AG09319 (cell line): ENCODE measurements at regions not wholly inside any gene's neighbourhood (a gene's known extent, or its start where the extent isn't known, plus 50 kb on each side); places are given as distances from the start of the nearest gene placed in this dataset.
"Not testable (repeated sequence)": the region's sequence is repeated elsewhere in the genome, so short reads cannot be mapped to it uniquely, and the experiment has no call there.

ENCODE experiments used
- DNase-seq: peaks from one replicate; pipeline ENCODE4 v3.0.0-alpha.2; 2010; ENCODE audit warnings: low read depth; ENCODE audit errors: extremely low read depth
- CTCF ChIP-seq: IDR thresholded peaks from 2 replicates; pipeline ENCODE4 v1.5.1; 2011; ENCODE audit warnings: low read depth, mild to moderate bottlenecking, inconsistent platforms, low read length, moderate library complexity

- no peak for TF ChIP-seq CTCF
- DNase-seq, result no peak
Observed at GRCh38 chr2:222000326-222000725, 298.5 kb downstream of the PAX3 start.

- TF ChIP-seq CTCF, result no peak
- DNase-seq, result no peak
Observed at GRCh38 chr2:221999717-222000116, 299.1 kb downstream of the PAX3 start.

GRCh38 chr2:221999166-221999565 lies 299.6 kb downstream of the PAX3 start:
- no peak for TF ChIP-seq CTCF
- DNase-seq, result no peak

- no peak for TF ChIP-seq CTCF
- no peak for DNase-seq
Observed at GRCh38 chr2:221997683-221998082, 301.1 kb downstream of the PAX3 start.

GRCh38 chr2:221997100-221997499 lies 301.7 kb downstream of the PAX3 start:
- DNase-seq, result no peak
- TF ChIP-seq CTCF, result no peak

GRCh38 chr2:221994926-221995325 lies 303.9 kb downstream of the PAX3 start:
- TF ChIP-seq CTCF, result no peak
- no peak for DNase-seq

GRCh38 chr2:221984376-221984775 lies 314.4 kb downstream of the PAX3 start:
- not testable (repeated sequence) for DNase-seq

- no peak for DNase-seq
Observed at GRCh38 chr2:221981912-221982470, 316.8 kb downstream of the PAX3 start.

More at GRCh38 chr2:221981912-221982470, 316.8 kb downstream of the PAX3 start:
- no peak for TF ChIP-seq CTCF
